Lung (tissue), 11 donors: ENCODE measurements at regions not wholly inside any gene's neighbourhood (a gene's known extent, or its start where the extent isn't known, plus 50 kb on each side); places are given as distances from the start of the nearest gene placed in this dataset.
A peak's percentile ranks its signal among the peaks of the same experiment; 100 is the strongest.

Experiments
- ATAC-seq: fragments of 200-7000 bp; cut with Tn5 transposase; one replicate; pipeline ENCODE4 v1.9.1; 2020; ENCODE audit warnings: moderate number of reproducible peaks; ENCODE audit not compliant: insufficient read depth, low FRiP score
- DNase-seq, 3 donors: peaks; one replicate each; pipeline ENCODE4 v3.0.0-alpha.2; 2013 to 2017
- H3K27ac ChIP-seq, 2 donors: one replicate each; pipeline ENCODE4 v1.5.1; 2013; ENCODE audit warnings: mild to moderate bottlenecking in 2 of 2, moderate library complexity in 2 of 2, control low read depth in 1 of 2, inconsistent platforms in 1 of 2, low read depth in 1 of 2, low read length in 1 of 2
- H3K27me3 ChIP-seq, 3 donors: one replicate each; pipeline ENCODE4 v1.5.1; 2013; ENCODE audit warnings: low read length in 2 of 3; ENCODE audit not compliant: control insufficient read depth in 3 of 3, insufficient read depth in 3 of 3
- H3K36me3 ChIP-seq, 4 donors: one replicate each; pipeline ENCODE4 v1.5.1; 2013; ENCODE audit warnings: low read length in 4 of 4, mild to moderate bottlenecking in 1 of 4, moderate library complexity in 1 of 4; ENCODE audit not compliant: control insufficient read depth in 4 of 4, insufficient read depth in 4 of 4
- H3K4me1 ChIP-seq, 5 donors: one replicate each; pipeline ENCODE4 v1.5.1; 2013; ENCODE audit warnings: low read length in 5 of 5, mild to moderate bottlenecking in 2 of 5, moderate library complexity in 1 of 5; ENCODE audit not compliant: control insufficient read depth in 5 of 5, insufficient read depth in 5 of 5
- H3K4me3 ChIP-seq: one replicate; pipeline ENCODE4 v1.5.1; 2013; ENCODE audit warnings: mild to moderate bottlenecking, control low read depth, moderate library complexity
- H3K9ac ChIP-seq, 2 donors: one replicate each; pipeline ENCODE4 v1.5.1; 2013; ENCODE audit warnings: low read length in 2 of 2, control low read depth in 1 of 2; ENCODE audit not compliant: insufficient read depth in 1 of 2
- H3K9me3 ChIP-seq, 4 donors: one replicate each; pipeline ENCODE4 v1.5.1; 2013; ENCODE audit warnings: low read length in 3 of 4, mild to moderate bottlenecking in 1 of 4, moderate library complexity in 1 of 4; ENCODE audit not compliant: control insufficient read depth in 4 of 4, insufficient read depth in 3 of 4
- WGBS, 2 donors: extraction: QIAGEN DNeasy Blood & Tissue Kit; methylation state at CpG; one replicate each; pipeline ENCODE4 v1.1.7; 2013; 5-methylcytosine and 5-hydroxymethylcytosine counted together
- TF ChIP-seq, protein P1 (sequence below): IDR thresholded peaks from 2 replicates; pipeline ENCODE4 v1.5.1; 2012; ENCODE audit warnings: mild to moderate bottlenecking; ENCODE audit errors: control extremely low read depth, extremely low read depth
- donor health status: control.
- donor health status: control.
- donor health status: Bipolar disorder and iron deficiency.
- donor health status: healthy.
- donor health status: DM: yes; HTN: yes; CAD: no.

DNA sequence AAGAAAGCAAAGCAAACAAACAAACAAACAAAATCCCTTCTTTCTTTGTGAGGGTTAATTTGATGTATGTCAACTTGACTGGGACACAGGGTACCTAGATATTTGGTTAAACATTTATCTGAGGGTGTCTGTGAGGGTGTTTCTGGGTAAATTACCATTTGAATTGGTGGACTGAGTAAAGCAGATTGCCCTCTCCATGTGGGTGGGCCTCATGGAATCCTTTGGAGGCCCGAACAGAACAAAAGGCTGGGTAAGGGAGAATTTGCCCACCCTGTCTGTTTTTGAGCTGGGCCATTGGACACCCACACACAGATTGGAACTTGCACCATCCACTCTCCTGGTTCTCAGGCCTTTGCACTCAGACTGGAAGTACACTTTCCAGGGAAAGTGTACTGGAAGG is 628.8 kb upstream of the CITED2 start:
- Histone ChIP-seq H3K9ac (no peak overlapping the region), H3K36me3 (no peaks in the 10 kb centered on the region), H3K4me3 (no peak overlapping the region), H3K27me3 (no peaks in the 10 kb centered on the region), H3K4me1 (peaks cover 0 to 9% (median 0%) of the 10 kb centered on the region in 5 donors), H3K9me3 (peaks cover 0 to 2% (median 0%) of the 10 kb centered on the region in 4 donors), H3K27ac (no peak overlapping the region)
- TF ChIP-seq, protein P1, sequence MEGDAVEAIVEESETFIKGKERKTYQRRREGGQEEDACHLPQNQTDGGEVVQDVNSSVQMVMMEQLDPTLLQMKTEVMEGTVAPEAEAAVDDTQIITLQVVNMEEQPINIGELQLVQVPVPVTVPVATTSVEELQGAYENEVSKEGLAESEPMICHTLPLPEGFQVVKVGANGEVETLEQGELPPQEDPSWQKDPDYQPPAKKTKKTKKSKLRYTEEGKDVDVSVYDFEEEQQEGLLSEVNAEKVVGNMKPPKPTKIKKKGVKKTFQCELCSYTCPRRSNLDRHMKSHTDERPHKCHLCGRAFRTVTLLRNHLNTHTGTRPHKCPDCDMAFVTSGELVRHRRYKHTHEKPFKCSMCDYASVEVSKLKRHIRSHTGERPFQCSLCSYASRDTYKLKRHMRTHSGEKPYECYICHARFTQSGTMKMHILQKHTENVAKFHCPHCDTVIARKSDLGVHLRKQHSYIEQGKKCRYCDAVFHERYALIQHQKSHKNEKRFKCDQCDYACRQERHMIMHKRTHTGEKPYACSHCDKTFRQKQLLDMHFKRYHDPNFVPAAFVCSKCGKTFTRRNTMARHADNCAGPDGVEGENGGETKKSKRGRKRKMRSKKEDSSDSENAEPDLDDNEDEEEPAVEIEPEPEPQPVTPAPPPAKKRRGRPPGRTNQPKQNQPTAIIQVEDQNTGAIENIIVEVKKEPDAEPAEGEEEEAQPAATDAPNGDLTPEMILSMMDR: no peak
- ATAC-seq (no peak), DNase-seq (no peak)
- WGBS, 2 donors: 65 to 79% methylated on average over 1 of the region's 1 CpG

DNA sequence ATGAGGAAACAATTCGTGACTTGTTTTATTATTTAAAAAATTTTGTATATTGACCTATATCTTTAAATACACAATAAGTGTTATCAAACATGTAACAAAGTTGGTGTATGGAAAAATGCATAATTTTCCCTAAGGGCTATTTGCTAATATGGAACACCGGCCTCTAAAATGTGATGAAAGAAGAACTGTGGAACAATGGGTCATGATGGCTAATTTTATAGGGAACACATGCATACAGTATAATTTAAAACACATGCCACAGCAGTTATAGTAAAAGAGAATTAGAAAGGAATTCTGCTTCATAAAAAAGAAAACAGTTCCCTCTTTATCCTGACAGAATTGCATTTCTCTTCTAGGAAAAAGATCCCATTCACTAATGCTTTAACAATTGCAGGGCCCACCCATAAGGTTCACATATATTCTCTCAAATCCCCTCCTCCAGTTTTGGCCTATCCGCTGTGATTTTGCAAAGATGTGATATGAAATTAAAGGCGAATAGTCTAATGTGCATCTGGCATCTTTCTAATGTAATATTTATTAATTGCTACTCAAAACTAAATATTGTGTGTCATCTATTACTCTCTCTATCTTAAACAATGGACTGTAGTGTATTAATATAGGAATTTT is 628.1 kb upstream of the CITED2 start:
- Histone ChIP-seq H3K27ac (no peak overlapping the region), H3K36me3 (no peaks in the 10 kb centered on the region), H3K4me3 (no peak overlapping the region), H3K9ac (no peak overlapping the region), H3K4me1 (peaks cover 0 to 9% (median 0%) of the 10 kb centered on the region in 5 donors), H3K9me3 (peaks cover 0 to under 1% (median 0%) of the 10 kb centered on the region in 4 donors), H3K27me3 (no peaks in the 10 kb centered on the region)
- ATAC-seq (no peak), DNase-seq (no peak)
- TF ChIP-seq, protein P1: no peak
- 83 to 84% methylated on average over 4 of the region's 4 CpGs for WGBS, 2 donors

GRCh38 chr6:140001821-140002341 is 627.4 kb upstream of the CITED2 start:
- Histone ChIP-seq H3K9me3 (no peaks in the 10 kb centered on the region), H3K27ac (no peak overlapping the region), H3K9ac (no peak overlapping the region), H3K4me1 (peaks cover 0 to 9% (median 0%) of the 10 kb centered on the region in 5 donors), H3K36me3 (no peaks in the 10 kb centered on the region), H3K4me3 (no peak overlapping the region), H3K27me3 (no peaks in the 10 kb centered on the region)
- WGBS, 2 donors: 74 to 85% methylated on average over 5 of the region's 5 CpGs
- DNase-seq (peak in 1 of 3 donors; percentile 15), ATAC-seq (no peak)
- TF ChIP-seq, protein P1: no peak
